ENCODE measurements at regions not wholly inside any gene's neighbourhood (a gene's known extent, or its start where the extent isn't known, plus 50 kb on each side); places are given as distances from the start of the nearest gene placed in this dataset.
"Not testable (repeated sequence)": the region's sequence is repeated elsewhere in the genome, so short reads cannot be mapped to it uniquely, and the experiment has no call there.

- ATAC-seq (no peak), DNase-seq (ENCODE audit: low spot score) (no peak), FAIRE-seq (no peak)
- BruUV-seq (replicated peaks) = no TSS peak
- TF ChIP-seq ZBTB8A (CRISPR knock-in tag; IDR thresholded peaks at IDR 0.05; ENCODE audit: borderline replicate concordance, low read depth) (no peak), REXO4 (CRISPR knock-in tag; IDR thresholded peaks at IDR 0.05; ENCODE audit: borderline replicate concordance) (no peak)
- H3K4me3 ChIP-seq (replicated peaks in 1 of 3; ENCODE audit: insufficient read depth in 1 of 3, low read depth in 2 of 3, low read length in 3 of 3) = no peak overlapping the region
- H4K20me1 ChIP-seq (ENCODE audit: insufficient read depth, low read length) = no peaks in the 10 kb centered on the region
- no peaks in the 10 kb centered on the region for H3K36me3 ChIP-seq (replicated peaks in 1 of 2; ENCODE audit: control insufficient read depth in 1 of 2, insufficient read depth in 2 of 2, low read length in 2 of 2)
- ChIA-PET POLR2A (no interaction called here), CTCF (ENCODE audit: low intra/inter-chr PET ratio, low total read pairs) (no interaction called here)
- no peak overlapping the region for H2AFZ ChIP-seq (ENCODE audit: low read length)
- H3K9me3 ChIP-seq (ENCODE audit: low read length) = no peaks in the 10 kb centered on the region
- peaks cover 7% of the 10 kb centered on the region for H3K4me1 ChIP-seq (ENCODE audit: insufficient read depth, low read length)
- no peak overlapping the region for H3K27ac ChIP-seq (ENCODE audit: extremely low read length, insufficient read depth, low read length)
- H3K27me3 ChIP-seq (ENCODE audit: control insufficient read depth in 1 of 2, insufficient read depth in 2 of 2, low read length in 2 of 2) = no peaks in the 10 kb centered on the region
- H3K4me2 ChIP-seq (ENCODE audit: low read depth, low read length) = no peak overlapping the region
- H3K9ac ChIP-seq (ENCODE audit: insufficient read depth, low read depth, low read length) = no peak overlapping the region
- H3K79me2 ChIP-seq (ENCODE audit: insufficient read depth, low read length) = no peaks in the 10 kb centered on the region
- intact Hi-C loops (cut with micrococcal nuclease; ENCODE audit: unreplicated experiment) = no loop called here
- in situ Hi-C loops (cut with HindIII; ENCODE audit: extremely low pct_ligation_motif_present, low pct_unique_long_range_greater_than_20kb) = no loop called here
Observed at GRCh38 chr6:86028776-86029175, 386.1 kb upstream of the SYNCRIP start.

- peak; percentile 53; the same call in 1 of the 2 replicates for TF ChIP-seq ZNF281 (CRISPR knock-in tag; IDR thresholded peaks at IDR 0.05; ENCODE audit: borderline replicate concordance)
- POLR2A ChIA-PET; H2AFZ ChIP-seq (ENCODE audit: low read length); CTCF ChIA-PET (ENCODE audit: low intra/inter-chr PET ratio, low total read pairs); DNase-seq (ENCODE audit: low spot score); H3K27me3 ChIP-seq (ENCODE audit: control insufficient read depth in 1 of 2, insufficient read depth in 2 of 2, low read length in 2 of 2); H3K4me2 ChIP-seq (ENCODE audit: low read depth, low read length); H3K36me3 ChIP-seq (replicated peaks in 1 of 2; ENCODE audit: control insufficient read depth in 1 of 2, insufficient read depth in 2 of 2, low read length in 2 of 2); H3K27ac ChIP-seq (ENCODE audit: extremely low read length, insufficient read depth, low read length); H3K9me3 ChIP-seq (ENCODE audit: low read length); in situ Hi-C loops (cut with HindIII; ENCODE audit: extremely low pct_ligation_motif_present, low pct_unique_long_range_greater_than_20kb); H3K79me2 ChIP-seq (ENCODE audit: insufficient read depth, low read length); BruUV-seq (replicated peaks); intact Hi-C loops (cut with micrococcal nuclease; ENCODE audit: unreplicated experiment); H4K20me1 ChIP-seq (ENCODE audit: insufficient read depth, low read length); H3K4me1 ChIP-seq (ENCODE audit: insufficient read depth, low read length); H3K9ac ChIP-seq (ENCODE audit: insufficient read depth, low read depth, low read length); ATAC-seq; FAIRE-seq; H3K4me3 ChIP-seq (replicated peaks in 1 of 3; ENCODE audit: insufficient read depth in 1 of 3, low read depth in 2 of 3, low read length in 3 of 3): not testable (repeated sequence)
- WGBS (ENCODE audit: low lambda C conversion rate) = 20% methylated on average over 7 of the region's 10 CpGs
Observed at GRCh38 chr6:86026890-86027289, 384.2 kb upstream of the SYNCRIP start.
